Eye (tissue), 1 donor: ENCODE measurements at regions not wholly inside any gene's neighbourhood (a gene's known extent, or its start where the extent isn't known, plus 50 kb on each side); places are given as distances from the start of the nearest gene placed in this dataset.

Source experiments
- DNase-seq: peaks from one replicate; pipeline ENCODE4 v3.0.0-alpha.2; 2015

- DNase-seq = peak; percentile 71
These were observed 692.2 kb upstream of the KLHL29 start for GRCh38 chr2:22692746-22693145.

GRCh38 chr2:22694300-22694699, 690.7 kb upstream of the KLHL29 start:
- no peak for DNase-seq

- DNase-seq = no peak
These were observed 690.1 kb upstream of the KLHL29 start for GRCh38 chr2:22694856-22695255.

- DNase-seq = no peak
These were observed 687.8 kb upstream of the KLHL29 start for GRCh38 chr2:22697054-22697788.

GRCh38 chr2:22701561-22702160, 683.3 kb upstream of the KLHL29 start:
- DNase-seq = no peak

- no peak for DNase-seq
These were observed 681.6 kb upstream of the KLHL29 start for GRCh38 chr2:22703286-22703920.

GRCh38 chr2:22719396-22719795, 665.6 kb upstream of the KLHL29 start:
- no peak for DNase-seq

- no peak for DNase-seq
These were observed 655.5 kb upstream of the KLHL29 start for GRCh38 chr2:22729466-22729865.

- DNase-seq = no peak
These were observed 650.5 kb upstream of the KLHL29 start for GRCh38 chr2:22734373-22735045.

GRCh38 chr2:22737144-22737543, 647.8 kb upstream of the KLHL29 start:
- DNase-seq = no peak

GRCh38 chr2:22741216-22741615, 643.8 kb upstream of the KLHL29 start:
- no peak for DNase-seq

GRCh38 chr2:22748909-22749308, 636.1 kb upstream of the KLHL29 start:
- no peak for DNase-seq

- no peak for DNase-seq
These were observed 631.5 kb upstream of the KLHL29 start for GRCh38 chr2:22753476-22753875.

- no peak for DNase-seq
These were observed 628.5 kb upstream of the KLHL29 start for GRCh38 chr2:22756276-22757043.

- no peak for DNase-seq
These were observed 615.5 kb upstream of the KLHL29 start for GRCh38 chr2:22769497-22769896.

GRCh38 chr2:22784566-22784965, 600.4 kb upstream of the KLHL29 start:
- peak; percentile 32 for DNase-seq

GRCh38 chr2:22786817-22787216, 598.2 kb upstream of the KLHL29 start:
- DNase-seq = no peak

- no peak for DNase-seq
These were observed 597.2 kb upstream of the KLHL29 start for GRCh38 chr2:22787745-22788144.

GRCh38 chr2:22788749-22789327, 596.1 kb upstream of the KLHL29 start:
- peak; percentile 33 for DNase-seq

GRCh38 chr2:22795287-22795866, 589.6 kb upstream of the KLHL29 start:
- DNase-seq = no peak

GRCh38 chr2:22798386-22798785, 586.6 kb upstream of the KLHL29 start:
- no peak for DNase-seq

- DNase-seq = peak; percentile 12
These were observed 584.6 kb upstream of the KLHL29 start for GRCh38 chr2:22800412-22800811.
